NCI-H128 (cell line): ENCODE measurements at regions not wholly inside any gene's neighbourhood (a gene's known extent, or its start where the extent isn't known, plus 50 kb on each side); places are given as distances from the start of the nearest gene placed in this dataset.

Source experiments
- DNase-seq: peaks from one replicate; lab custom pipeline; 2025; ENCODE audit not compliant: unreplicated experiment; lab: John Stamatoyannopoulos, UW

GRCh38 chr12:68501226-68501625, 109.5 kb upstream of the RAP1B start:
- no peak for DNase-seq

- no peak for DNase-seq
These were observed 104.7 kb upstream of the RAP1B start for GRCh38 chr12:68505970-68506369.

GRCh38 chr12:68506619-68507018, 104.1 kb upstream of the RAP1B start:
- DNase-seq, result no peak

DNA sequence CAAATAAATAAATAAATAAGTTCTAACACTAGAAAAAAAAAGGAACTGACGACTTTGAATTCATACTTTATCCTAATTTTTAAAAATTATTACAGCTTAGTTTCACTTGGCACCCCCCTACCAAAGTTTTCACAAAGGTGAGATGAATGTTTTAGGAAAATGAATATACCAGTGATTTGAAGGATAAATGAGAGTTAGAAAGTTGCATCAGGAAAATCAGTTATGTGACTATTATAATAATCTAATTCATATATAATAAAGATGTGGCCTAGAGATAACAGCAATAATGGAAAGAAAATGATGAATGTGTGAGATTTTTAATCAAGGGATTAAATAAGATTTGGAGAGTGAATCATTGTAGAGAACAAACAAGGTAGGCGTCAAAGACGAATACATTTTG, 103.0 kb upstream of the RAP1B start:
- no peak for DNase-seq

DNA sequence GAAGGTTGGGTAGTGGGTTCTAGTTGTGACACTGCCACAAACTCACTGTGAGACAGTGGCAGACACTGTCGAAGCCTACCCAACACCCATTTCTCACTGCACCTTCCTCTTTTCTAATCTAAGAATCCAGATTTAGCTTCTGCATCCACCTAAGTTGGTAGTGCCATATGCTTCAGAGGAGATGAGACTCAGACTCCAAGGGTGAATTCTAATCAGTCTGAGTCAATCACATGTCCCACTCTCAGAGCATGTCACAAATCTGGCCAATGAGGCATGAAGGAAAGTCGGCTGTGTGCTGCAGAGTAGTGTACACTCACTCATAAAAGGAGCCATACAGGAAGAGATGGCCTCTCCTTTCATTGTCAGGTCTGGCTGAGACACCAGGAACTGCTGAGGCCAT, 102.1 kb upstream of the RAP1B start:
- DNase-seq, result no peak

DNA sequence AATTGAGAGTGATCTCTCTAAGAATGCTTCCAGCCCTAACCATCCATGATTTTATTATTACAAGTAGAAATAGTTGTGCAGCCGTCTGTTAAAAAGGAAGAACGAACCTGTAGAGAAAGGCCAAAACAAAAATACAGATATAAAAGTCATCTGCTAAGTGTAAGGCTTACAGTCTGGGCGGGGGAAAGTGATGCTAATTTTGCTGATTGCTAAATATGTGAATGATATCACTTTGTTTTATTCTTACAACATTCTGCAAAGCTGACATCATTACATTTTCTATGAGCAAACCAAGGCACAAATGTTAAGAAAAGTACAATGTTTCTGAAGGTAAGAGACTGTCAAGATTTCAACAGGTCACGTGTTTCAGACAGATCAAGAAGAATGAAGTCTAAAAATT, 101.5 kb upstream of the RAP1B start:
- DNase-seq, result no peak

DNA sequence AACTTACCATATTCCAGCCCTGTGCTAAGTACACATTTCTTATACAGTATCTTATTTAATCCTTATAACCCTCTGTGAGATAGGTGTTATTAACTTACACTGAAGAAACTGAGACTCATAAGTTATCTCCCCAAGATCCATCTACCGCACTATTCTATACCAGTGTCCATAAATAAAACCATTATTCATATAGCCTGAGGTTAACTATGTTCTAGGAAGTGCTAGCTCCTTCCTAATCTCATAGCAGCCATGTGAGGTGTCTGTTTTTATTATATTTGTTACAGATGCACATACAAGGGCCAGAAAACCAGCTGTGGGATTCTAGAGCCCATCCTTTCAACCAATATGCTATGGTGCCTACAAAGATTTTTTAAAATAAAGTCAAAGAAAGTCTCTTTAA, 100.3 kb upstream of the RAP1B start:
- no peak for DNase-seq

DNA sequence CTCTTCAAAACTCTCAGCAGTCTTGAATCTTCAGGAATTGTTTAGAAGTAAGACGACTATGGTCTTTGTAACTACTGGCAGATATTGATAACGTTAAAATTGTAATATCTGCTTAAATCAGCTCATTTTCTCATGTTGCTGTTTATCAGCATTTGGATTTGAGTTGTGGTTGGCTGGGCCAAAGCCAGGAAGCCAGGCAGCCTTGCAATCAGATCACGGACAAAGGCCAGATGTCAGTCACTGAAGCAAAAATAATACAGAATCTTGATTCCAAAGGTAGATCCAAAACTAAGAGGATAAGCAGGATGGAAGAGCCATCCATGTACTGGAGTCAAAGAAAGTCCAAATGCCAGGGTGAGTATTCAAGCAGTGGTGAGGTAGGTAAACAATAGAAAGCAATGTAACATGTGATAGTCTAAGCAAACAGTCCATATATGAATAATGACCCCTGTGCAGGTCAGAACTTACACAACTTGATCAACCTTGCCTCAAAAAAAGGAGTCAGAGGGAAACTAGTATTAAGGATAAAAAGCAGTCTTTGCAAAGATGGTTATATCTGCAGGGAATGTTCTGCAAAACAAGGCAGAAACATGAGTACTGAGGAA, 95.8 kb upstream of the RAP1B start:
- DNase-seq, result no peak

DNA sequence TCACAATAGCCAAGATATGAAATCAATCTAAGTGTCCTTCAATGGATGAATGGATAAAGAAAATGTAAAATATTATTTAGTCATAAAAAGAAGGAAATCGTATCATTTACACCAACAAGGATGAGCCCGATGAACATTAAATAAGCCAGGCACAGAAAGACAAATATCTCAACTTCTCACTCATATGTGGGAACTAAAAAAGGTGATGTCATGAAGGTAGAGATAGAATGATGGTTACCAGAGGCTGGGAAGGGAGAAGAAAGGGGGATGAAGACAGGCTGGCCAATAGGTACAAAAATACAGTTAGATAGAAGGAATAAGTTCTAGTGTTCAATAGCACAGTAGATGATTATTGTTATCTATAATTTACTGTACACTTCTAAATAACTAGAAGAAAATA, 94.9 kb upstream of the RAP1B start:
- no peak for DNase-seq

DNA sequence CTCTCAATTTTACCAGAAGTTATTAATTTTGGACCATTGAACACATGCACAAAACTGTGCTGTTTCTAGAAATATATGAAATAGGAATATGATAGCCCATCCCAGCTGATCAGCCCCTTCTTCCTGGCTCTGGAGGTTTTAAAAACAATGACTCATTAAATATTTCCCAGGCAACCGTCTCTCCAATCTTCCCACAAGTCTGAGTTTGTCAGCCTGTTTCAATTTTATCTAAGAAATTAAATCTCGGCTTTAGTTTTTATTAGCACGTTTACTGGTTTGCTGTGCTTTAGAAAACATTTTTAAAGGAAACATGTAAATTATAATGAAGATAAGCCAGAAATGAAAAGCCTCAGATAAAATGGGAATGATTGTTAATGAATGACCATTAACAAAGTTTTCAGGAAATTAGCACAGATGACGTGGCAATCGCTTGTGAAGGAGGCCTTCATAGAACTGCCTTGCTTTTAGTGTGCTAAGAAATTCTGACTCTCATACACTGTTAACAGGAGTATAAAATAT, 89.3 kb upstream of the RAP1B start:
- DNase-seq, result no peak

DNA sequence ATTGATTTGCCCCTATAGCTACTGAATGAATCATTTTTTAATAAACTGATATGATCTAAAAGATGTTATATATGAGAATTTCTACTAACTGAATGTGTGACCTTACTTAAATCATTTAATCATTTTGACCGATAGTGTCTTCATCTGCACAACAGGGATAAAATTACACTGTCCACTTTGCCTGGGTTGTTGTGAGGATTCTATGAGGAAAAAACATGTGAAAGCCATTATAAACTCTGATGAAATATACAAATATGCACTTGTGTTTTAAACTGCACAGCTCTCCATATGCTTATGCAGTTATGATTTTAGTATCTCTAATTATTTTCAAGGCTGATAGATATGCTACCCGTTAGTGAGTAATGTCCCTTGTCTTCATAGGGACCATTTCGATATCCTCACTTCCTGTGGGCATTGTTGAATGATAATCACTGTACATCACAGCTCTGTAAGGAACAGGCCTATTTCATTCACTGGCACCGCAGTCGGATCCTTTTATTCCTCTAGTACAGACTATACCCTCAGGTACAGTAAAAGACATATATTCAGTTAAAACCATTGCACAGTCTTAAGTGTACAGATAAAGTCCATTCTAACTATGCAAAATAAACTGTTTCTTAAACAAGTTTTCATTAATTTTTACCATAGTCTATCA, 88.7 kb upstream of the RAP1B start:
- no peak for DNase-seq

GRCh38 chr12:68529466-68529865, 81.2 kb upstream of the RAP1B start:
- DNase-seq, result no peak

GRCh38 chr12:68529869-68530268, 80.8 kb upstream of the RAP1B start:
- no peak for DNase-seq

DNA sequence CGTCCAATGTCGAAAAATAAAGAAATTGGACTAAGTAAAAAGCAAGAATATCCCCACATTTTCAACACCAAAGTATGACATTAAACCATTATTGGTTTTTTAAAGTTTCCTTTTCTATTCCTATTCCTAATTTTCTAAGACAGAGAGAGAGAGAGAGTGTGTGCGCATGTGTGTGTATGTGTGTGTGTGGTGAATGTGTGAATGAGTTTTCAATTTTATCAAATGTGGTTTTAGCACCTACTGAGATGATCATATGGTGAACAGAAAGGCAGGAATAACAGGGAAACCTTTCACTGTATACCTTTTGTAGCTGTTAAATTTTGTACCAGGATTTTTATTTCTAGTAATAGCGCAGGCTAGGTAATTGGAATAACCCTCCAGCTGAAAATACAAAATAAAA, 80.4 kb upstream of the RAP1B start:
- no peak for DNase-seq

DNA sequence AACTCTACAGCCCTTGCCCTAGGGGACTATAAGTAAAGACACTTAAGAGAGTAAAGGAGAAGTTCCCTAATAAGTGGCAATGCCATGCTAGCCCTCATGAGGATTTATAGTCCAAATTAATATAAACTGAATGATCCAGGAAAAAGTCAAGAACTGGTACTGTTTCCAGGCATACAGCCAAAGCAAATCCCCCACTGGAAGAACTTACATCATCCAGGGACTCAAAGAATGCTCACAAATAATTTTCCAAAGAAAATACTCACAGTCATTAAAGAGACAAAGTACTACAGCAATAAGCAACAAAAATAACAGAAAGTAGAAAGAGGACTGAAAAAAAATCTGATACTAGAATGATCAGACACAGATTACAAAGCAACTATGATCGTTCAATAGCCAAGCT, 79.7 kb upstream of the RAP1B start:
- no peak for DNase-seq

- DNase-seq, result no peak
These were observed 78.4 kb upstream of the RAP1B start for GRCh38 chr12:68532204-68532886.

DNA sequence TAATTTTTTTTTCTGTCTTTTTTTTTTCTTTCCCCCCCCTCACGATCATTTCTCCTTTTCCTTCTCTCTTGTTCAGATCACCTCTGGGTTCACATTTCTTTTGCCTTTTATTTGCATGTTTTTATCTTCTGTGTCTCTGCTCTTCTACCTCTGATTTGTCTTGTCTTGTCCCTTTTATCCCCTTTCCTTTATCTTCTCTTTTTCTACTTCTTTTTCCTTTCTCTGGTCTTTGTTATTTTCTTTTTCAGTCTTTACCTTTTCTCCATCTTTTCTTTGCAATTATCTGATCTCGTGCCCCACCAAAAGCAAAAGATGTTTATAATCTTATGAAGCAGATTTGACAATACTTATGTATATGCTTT, 77.8 kb upstream of the RAP1B start:
- no peak for DNase-seq

- DNase-seq, result no peak
These were observed 76.6 kb upstream of the RAP1B start for GRCh38 chr12:68534108-68534507.

DNA sequence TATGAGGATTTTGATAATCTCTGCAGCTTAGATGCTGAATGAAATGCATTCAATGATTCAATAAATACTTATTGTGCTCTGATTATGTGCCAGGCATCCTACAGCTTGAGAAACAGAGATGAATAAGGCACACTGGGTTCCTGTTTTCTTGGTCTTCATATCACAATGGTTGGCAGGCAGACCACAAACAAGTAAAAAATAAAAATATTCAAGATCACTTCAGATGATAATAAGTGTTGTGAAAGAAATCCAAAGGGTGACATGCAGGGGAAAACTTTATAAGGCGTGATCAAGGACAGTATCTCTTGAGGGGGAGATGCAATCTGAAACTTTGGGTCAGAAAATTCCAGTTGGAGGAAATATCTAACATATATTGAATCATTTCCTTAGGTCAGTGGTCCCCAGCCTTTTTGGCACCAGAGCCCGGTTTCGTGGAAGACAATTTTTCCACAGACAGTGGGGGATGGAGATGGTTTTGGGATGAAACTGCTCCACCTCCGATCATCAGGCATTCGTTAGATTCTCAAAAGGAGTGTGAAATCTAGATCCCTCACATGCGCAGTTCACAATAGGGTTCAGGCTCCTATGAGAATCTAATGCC, 73.7 kb upstream of the RAP1B start:
- DNase-seq, result no peak

GRCh38 chr12:68537571-68537970, 73.1 kb upstream of the RAP1B start:
- DNase-seq, result no peak

DNA sequence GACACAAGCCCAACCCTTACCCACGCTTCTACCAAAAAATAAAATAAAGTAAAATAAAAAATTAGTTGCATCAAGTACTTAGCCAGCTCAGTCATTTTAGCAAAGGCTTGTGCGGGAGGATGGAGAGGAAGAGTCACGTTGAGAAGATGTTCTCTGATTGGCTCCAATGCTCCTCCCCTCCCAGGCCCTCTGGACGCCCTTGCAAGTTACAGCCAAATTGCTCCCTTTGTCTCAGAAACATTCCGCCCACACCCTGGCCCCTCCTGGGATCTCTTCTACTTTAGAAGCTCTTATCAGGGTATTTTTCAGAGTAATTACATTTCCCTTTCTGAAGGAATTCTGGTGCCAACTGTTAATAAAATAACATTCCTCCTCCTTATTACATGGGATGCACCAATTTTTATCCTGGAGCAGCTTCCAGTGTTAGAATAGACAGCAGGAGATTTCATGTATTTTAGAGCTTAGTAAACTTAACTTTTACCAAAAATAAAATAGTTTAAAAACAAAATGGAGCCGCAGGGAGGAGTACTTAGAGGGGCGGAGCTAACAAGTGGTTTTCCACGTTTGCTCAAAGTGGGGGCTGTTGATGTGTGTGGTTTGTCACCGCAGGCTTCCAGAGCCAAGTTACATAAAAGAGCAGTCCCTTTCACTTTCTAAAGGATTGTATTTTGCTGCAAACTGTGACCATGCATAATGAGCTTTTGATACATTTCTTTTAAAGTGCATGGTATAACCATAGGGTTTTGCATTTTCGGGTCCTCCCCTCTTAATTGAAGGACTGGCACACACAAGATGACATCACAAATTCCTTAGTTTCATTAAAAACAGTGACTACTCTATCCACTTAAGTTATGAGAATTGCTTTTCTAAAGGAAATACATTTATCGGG, 71.7 kb upstream of the RAP1B start:
- DNase-seq, result peak; percentile 67
